ENCODE measurements at regions not wholly inside any gene's neighbourhood (a gene's known extent, or its start where the extent isn't known, plus 50 kb on each side); places are given as distances from the start of the nearest gene placed in this dataset.
"Not testable (repeated sequence)": the region's sequence is repeated elsewhere in the genome, so short reads cannot be mapped to it uniquely, and the experiment has no call there.

GRCh38 chr16:75996491-75996890, 270.2 kb upstream of the CPHXL start:
- DNase-seq (ENCODE audit: low spot score), result no peak

GRCh38 chr16:75997606-75998005, 271.3 kb upstream of the CPHXL start:
- DNase-seq (ENCODE audit: low spot score), result no peak

- DNase-seq (ENCODE audit: low spot score), result no peak
Measured at GRCh38 chr16:76007645-76008044, 269.6 kb upstream of the CNTNAP4 start.

GRCh38 chr16:76023835-76024234, 253.4 kb upstream of the CNTNAP4 start:
- no peak for DNase-seq (ENCODE audit: low spot score)

- no peak for DNase-seq (ENCODE audit: low spot score)
Measured at GRCh38 chr16:76035689-76036088, 241.5 kb upstream of the CNTNAP4 start.

- DNase-seq (ENCODE audit: low spot score), result no peak
Measured at GRCh38 chr16:76038097-76038496, 239.1 kb upstream of the CNTNAP4 start.

GRCh38 chr16:76052725-76053124, 224.5 kb upstream of the CNTNAP4 start:
- DNase-seq (ENCODE audit: low spot score), result no peak

- no peak for DNase-seq (ENCODE audit: low spot score)
Measured at GRCh38 chr16:76059186-76059585, 218.0 kb upstream of the CNTNAP4 start.

GRCh38 chr16:76059701-76060100, 217.5 kb upstream of the CNTNAP4 start:
- no peak for DNase-seq (ENCODE audit: low spot score)

GRCh38 chr16:76071690-76072089, 205.5 kb upstream of the CNTNAP4 start:
- DNase-seq (ENCODE audit: low spot score), result no peak

GRCh38 chr16:76081967-76082366, 195.2 kb upstream of the CNTNAP4 start:
- no peak for DNase-seq (ENCODE audit: low spot score)

GRCh38 chr16:76106647-76107046, 170.6 kb upstream of the CNTNAP4 start:
- no peak for DNase-seq (ENCODE audit: low spot score)

GRCh38 chr16:76108460-76108859, 168.7 kb upstream of the CNTNAP4 start:
- DNase-seq (ENCODE audit: low spot score), result no peak

GRCh38 chr16:76114681-76115080, 162.5 kb upstream of the CNTNAP4 start:
- no peak for DNase-seq (ENCODE audit: low spot score)

GRCh38 chr16:76118344-76118743, 158.9 kb upstream of the CNTNAP4 start:
- DNase-seq (ENCODE audit: low spot score), result no peak

GRCh38 chr16:76121636-76122035, 155.6 kb upstream of the CNTNAP4 start:
- DNase-seq (ENCODE audit: low spot score), result no peak

GRCh38 chr16:76123966-76124365, 153.2 kb upstream of the CNTNAP4 start:
- DNase-seq (ENCODE audit: low spot score), result no peak

GRCh38 chr16:76125871-76126270, 151.3 kb upstream of the CNTNAP4 start:
- DNase-seq (ENCODE audit: low spot score), result no peak

GRCh38 chr16:76138056-76138455, 139.1 kb upstream of the CNTNAP4 start:
- not testable (repeated sequence) for DNase-seq (ENCODE audit: low spot score)

- DNase-seq (ENCODE audit: low spot score), result no peak
Measured at GRCh38 chr16:76157629-76158028, 119.6 kb upstream of the CNTNAP4 start.

GRCh38 chr16:76162046-76162445, 115.2 kb upstream of the CNTNAP4 start:
- DNase-seq (ENCODE audit: low spot score), result no peak

GRCh38 chr16:76164970-76165558, 112.1 kb upstream of the CNTNAP4 start:
- DNase-seq (ENCODE audit: low spot score), result no peak

- no peak for DNase-seq (ENCODE audit: low spot score)
Measured at GRCh38 chr16:76175718-76176117, 101.5 kb upstream of the CNTNAP4 start.

- DNase-seq (ENCODE audit: low spot score), result no peak
Measured at GRCh38 chr16:76176153-76176552, 101.0 kb upstream of the CNTNAP4 start.

GRCh38 chr16:76176616-76177015, 100.6 kb upstream of the CNTNAP4 start:
- no peak for DNase-seq (ENCODE audit: low spot score)

Data from AG20443 (cell line).